G401.6 (cell line): ENCODE measurements at regions not wholly inside any gene's neighbourhood (a gene's known extent, or its start where the extent isn't known, plus 50 kb on each side); places are given as distances from the start of the nearest gene placed in this dataset.
"Not testable (repeated sequence)": the region's sequence is repeated elsewhere in the genome, so short reads cannot be mapped to it uniquely, and the experiment has no call there.

Experiments used
- FAIRE-seq: peaks from 2 replicates; lab custom pipeline; 2012; peaks lifted over from hg19 to GRCh38; lab: Jason Lieb, UNC

DNA sequence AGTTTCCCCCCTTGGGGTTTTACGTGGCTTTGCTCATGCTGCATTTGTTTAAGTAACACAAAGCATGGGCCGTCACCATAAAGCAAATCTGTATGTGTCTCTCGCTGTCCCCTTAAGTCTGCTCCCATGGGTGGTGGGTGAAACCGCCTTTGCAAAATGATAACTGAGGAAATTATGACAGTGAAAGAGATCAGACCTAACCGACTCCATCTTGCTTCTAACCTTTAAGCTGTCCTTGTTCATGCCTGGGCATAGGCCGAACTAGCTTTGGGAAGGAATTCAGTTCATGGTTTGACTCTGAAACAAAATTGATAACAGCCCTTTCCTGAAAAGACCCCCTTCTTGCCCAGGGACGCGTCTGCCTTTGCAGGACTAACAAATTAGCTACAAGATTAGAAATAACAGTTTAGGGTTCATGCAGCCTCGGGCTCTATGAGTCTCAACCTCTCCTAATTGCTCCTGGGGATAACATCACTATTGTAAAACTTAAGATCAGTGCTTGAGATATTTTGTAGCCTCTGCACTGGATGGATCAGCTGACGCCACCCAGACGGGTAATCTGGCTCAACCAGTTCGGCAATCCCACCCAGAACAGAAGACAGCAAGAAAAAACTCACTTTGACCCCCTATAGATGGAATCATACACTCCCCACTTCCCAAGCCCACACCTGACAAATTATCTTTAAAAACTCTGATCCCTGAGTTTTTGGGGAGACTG lies 623.7 kb downstream of the TYW1 start:
- FAIRE-seq = no peak

DNA sequence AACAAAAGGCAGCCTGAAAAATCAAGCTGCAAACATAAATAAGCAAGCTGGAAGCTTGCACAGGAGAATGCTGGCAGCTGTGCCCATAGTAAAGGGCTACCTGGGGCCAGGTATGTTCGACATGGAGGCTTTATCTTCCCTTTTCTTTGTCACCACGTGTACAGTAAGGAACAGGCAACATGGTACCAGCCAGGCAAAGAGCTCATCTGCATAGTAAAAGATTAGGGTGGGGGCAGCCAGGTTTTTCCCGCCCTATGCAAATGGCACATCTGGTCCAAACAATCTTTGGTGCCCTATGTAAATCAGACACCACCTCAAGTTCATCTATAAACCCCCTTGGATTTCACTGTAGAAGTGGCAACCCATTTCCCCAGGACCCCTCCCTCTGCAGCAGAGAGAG lies 625.1 kb downstream of the TYW1 start:
- FAIRE-seq = no peak

DNA sequence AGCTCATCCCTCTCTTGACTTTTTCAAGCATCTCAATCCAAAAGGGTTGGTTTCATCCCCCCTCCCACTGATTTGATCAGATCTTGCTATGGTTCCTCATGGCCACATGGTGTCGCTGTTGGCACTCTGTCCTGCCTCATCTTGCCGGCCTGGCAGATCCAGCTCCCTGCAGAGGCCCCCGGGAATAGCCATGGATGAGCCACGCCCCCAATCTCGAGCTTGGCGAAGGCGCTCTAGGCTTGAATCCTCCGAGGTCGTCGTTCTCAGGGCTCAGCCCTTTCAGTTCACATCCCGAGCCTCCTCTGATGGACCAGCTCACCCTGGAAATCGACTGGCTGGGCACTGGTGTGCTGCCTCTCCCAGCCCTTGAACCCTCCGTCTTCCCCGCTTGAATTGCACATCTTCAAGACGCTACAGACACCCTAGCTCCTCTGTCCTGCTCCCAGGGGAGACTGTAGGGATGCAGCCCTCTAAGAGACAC lies 628.7 kb downstream of the TYW1 start:
- FAIRE-seq = no peak

DNA sequence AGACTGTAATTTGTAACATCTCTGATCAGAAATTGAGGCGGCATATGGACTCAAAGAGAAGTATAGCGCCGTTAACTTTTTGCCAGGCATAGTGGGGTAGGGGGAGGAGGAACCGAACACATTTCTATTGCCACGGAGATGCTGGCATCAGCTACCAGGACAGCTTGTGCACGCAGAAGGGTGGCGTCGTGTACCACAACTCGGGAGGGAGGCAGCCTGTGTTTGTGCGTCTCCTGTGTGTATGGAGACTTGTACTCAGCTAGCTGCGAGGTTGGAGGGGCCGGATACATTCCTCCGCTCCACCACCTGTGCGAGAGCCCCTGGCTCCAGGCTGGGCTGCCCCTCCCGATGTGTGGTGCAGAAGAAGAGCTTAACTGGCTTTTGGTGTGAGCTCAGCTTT lies 634.8 kb downstream of the TYW1 start:
- FAIRE-seq = no peak

DNA sequence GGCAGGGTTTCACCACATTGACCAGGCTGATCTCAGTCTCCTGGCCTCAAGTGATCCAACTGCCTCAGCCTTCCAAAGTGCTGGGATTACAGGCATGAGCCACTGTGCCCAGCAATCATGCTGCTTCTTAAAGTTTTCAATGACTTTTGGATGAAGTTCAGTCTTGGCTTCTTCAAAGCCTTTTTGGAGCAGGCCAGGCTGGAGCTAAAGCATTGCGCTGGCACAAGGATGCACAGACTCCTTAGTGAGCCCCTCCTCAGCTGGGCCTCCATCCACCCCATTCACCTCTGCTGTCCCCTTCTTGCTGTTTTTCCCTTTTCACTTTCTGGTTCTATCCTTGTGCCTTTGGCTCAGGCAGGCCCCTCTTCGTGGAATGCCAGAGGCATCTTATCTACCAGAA lies 638.6 kb downstream of the TYW1 start:
- FAIRE-seq = no peak

DNA sequence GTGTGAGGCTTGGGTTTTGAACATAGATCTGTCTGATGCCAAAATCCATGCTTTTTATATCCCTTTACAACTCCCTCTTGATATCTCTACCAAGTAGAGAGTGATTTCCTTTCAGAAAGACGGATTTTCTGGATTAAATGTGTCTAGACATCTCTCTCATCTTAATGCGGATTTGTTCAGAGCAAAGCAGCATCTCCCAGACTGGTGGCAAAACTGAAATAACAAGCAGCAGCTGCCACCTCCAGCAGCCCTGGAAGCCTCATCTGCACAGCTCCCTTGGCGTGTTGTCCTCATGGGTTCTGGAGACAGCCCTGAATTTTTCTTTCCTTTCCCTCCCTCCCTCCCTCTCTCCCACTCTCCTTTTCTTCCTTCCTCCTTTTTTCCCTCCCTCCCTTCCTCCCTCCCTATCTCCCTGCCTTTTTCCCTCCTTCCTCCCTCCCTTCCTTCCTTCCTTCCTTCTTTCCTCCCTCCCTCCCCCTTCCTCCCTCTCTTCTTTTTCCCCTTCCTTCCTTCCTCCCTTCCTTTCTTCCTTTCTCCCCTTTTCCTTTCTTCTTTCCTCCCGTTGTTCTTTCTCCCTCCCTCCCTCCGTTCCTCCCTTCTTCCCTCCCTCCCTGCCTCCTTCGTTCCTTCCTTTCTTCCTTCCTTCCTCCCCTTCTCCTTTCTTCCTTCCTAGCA lies 639.9 kb downstream of the TYW1 start:
- no peak for FAIRE-seq

DNA sequence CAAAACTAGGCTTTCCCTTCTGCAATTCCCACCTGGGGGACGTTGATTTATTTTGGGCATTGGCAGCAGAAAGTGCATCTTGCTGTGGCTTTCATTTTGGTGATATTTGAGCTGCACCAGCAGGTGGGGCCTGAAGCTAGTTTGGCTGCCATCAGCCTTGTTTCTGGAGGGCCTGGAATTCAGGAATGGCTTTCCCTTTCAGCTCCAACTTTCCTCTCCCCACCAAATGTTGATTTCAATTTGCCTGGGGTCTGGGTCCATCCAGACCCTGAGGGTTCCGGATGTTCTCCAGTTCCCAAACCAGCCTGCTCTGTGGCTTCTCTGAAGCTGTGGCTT lies 640.4 kb downstream of the TYW1 start:
- no peak for FAIRE-seq

DNA sequence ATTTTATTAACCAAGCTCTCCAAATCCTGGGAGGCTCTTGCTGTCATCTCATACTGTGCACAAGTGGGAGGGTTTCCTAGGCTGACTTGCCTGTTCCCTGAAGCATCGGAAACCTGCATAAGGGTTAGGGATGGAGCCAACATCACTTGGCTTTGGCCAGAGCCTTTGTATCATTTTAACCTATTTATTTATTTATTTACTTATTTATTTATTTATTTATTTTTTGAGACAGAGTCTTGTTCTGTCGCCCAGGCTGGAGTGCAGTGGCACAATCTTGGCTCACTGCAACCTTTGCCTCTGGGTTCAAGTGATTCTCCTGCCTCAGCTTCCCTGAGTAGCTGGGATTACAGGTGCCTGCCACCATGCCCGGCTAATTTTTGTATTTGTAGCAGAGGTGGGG lies 645.9 kb downstream of the TYW1 start:
- not testable (repeated sequence) for FAIRE-seq

DNA sequence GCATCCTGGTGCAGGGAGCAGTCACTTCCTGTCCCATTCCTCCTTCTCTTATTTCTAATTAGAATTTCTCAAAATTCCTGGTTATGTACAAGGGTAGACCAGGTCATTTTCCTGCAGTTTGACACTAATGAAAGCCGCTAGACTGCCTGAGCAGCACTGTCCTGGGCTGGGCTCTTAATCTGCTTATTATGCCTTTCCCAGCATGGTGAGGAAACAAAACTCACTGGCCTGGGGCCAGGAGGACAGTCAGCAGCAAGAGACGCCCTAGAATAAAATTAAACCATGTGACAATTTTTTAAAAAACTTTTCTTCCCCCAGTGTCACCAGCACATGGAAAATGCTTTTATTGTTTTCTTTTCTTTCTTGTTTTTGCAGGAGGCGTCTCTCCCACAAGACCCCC lies 647.5 kb downstream of the TYW1 start:
- FAIRE-seq = no peak

DNA sequence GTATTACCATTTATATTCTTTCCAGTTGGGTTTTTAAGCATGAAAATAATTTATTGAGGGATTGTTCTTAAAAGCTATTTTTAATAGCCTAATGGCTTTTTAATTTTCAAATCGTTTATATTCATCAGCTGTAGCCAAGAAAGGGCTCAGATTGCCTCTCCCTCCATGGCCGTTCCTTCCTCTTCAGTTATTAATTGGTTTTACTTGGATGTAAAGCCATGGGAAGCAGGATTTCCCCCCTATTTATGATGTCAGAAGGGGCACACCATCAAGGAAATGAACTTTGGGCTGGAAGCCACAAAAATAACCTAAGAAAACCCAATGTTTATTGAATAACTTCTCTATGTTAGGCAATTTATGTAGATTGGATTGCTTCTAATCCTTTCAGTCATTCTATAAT lies 656.3 kb downstream of the TYW1 start:
- FAIRE-seq = no peak

DNA sequence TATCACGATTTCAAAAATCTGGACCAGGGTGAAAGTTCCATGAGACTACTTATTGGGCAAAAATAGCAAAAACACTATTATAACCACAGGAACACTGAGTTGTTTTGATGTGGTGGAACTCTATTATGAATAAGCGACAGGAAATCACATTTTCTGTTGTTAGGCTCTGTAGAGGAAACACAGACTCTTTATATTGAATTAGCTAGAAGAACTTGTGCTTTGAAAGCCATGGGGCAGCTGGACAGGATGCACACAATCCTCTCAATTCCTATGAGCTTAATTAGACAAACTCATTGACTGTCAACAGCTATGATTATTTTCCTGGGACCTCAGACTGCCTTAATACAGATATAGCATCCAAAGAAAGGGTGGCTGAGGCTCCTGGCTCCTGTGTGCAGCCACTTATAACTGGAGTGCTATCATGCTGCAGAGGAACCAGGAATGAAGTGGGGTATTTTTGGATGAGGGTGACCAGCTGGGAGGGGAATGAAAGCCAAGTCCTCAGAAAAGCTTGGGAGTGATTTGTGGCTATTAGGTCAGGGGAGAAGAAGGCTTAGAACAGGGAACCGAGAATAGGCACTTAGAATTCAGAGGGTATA lies 657.3 kb downstream of the TYW1 start:
- no peak for FAIRE-seq

DNA sequence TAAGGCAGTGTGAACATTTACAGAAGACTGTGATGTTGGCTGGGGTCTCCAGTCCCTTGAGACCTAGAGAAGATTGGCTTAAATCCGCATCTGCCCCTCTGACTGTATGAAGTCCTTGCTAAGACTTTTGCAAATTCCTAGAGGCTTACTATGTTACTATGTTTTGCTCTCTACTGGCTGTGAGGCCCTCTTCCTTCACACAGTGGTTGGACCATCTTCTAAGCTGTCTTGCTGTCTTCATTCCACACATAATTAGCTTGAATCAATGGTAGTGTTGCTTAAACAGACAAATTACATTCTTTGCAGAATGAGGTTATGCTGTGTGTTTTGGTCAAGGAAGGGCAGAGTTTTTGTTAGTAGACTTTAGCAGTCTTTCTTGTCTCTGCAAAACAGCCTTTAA lies 658.0 kb downstream of the TYW1 start:
- FAIRE-seq = no peak

DNA sequence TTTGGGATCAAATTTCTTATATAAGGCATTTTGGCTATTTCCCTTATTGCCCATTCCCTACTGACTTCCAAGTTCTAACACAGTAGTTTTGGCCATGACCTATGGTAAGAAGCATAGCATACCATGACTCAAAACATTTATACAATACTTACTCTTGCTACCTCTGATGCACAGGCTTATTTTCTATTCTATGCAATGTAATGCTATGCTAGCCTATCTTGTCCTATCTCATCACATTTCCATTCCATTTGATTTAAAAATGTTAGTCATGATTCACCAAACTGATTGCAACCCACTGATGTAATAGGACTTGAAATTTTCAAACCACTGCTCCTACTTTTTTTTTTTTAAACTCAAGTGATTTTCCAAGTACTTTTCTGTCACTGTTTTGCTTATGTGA lies 658.5 kb downstream of the TYW1 start:
- no peak for FAIRE-seq

DNA sequence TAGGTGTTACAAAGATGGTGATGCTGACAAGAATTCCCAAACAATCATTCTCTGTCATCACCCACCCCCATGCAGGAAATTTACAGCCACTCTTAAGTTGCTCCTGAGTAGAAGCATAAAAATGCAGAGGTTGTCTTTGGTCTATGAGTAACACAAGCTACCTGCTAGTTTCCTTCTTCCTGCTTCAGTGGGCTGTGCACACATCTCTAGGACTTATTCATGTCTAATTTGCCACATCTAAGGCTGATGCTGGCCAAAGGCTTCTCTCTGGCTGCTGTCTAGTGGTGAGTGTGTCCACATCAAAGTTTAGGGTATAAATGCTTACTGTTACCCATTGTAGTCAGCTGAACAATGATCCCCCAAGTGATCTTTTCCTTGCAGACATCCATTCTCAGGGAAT lies 662.5 kb downstream of the TYW1 start:
- no peak for FAIRE-seq

DNA sequence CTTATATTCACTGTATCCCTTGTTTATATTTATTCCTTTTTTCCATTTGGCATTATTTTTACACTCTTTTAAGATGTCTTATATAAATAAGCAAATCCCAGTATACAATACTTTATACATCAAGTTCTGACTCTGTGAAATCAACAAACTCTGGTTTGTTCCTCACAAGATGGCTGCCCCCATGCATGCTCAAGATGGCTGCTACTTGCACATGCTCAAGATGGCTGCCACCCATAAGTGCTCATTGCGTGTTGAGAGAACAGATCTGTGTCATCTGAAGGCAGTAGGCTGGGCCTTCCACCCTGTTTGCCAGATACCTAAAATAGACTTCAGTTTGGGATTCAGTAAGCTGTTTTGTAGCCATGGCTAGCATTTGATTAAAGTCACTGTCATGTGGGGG lies 666.2 kb downstream of the TYW1 start:
- no peak for FAIRE-seq

DNA sequence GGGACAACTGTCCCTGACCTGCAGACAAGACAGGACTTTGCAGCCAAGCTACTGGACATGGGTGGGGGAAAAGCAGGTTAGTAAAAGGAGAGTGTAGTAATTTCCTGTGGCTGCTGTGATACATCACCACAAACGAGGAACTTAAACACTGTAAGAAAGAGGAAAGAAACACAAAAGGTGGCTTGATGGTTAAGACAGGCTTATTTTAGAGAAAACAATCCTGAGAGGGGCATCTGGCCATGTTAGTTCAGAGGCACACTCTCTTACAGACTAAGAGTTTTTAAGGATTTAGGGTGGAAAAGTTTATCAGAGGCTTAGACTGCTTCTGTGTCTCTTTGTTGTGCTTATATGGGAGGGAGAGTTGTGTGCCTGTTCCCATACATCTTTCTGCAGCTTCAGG lies 667.0 kb downstream of the TYW1 start:
- no peak for FAIRE-seq

DNA sequence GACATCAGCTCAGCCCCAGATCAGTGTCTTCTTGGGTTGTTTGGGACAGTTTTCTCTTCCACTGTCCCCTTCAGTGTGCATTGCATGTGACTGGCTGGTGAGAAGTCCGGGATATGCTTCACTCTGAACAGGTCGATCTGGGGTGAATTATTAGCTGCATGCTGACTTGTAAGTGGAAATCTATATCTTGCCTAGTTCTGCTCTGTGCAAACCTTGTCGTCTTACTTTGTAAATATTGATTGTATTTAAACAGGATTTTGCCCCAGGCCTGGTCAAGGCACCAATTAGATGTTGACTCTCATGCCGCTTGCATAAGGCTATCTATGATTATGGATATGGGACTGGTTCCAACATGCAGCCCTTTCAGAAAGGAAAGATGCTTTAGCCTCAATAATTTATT lies 669.7 kb downstream of the TYW1 start:
- not testable (repeated sequence) for FAIRE-seq

DNA sequence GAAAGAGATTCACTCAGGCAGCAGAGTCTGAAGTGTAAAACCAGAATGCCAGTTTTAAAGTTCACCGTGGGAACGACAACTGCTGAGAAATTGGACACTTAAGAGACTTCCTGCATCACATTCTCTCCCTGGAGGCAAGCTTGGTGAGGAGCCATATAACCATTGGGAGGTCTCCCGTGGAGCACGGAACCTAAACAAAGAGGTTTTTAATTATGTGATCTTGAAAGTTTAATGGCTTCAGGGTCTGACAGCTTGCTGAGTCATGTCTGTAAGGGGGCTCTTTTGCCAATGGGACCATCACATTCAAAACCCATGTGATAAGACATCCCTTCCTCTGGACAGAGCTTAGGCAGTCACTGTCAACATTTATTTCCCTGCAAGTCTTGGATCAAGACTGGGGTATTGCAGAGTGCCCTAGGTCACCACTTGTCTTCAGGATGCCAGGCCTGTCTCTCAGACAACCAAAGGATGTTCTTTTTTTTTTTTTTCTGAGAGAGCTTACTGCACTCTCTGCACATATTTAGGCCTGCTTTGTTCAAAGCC lies 674.4 kb downstream of the TYW1 start:
- no peak for FAIRE-seq

DNA sequence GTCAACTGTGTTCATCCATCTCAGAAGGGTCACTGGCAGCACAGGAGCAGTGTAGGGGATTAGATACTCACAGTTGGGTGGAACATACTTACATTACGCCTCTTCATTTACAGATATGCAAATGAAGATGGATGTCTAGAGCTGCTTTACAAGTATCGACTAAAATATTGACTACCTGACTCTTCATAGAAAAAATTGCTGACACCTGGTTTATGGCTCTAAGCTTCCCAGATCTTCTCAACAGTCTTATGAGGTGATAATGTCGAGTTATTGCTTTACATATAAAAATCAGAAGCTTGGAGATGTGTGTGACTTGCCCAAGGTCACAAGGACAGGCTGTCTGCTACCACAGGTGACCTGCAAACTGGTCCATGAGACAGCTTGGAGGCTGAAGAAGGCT lies 677.2 kb downstream of the TYW1 start:
- no peak for FAIRE-seq

DNA sequence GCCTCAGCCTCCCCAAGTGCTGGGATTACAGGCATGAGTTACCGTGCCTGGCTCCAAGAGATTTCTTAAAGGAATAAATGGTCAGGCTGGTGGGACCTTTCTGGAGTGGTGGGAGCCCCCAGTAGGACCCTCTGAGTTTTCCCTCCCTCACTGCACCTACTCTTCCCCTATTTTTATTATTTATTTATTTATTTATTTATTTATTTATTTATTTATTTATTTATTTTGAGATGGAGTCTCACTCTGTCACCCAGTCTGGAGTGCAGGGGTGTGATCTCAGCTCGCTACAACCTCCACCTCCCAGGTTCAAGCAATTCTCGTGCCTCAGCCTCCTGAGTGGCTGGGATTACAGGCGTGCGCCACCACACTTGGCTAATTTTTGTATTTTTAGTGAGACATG lies 678.2 kb downstream of the TYW1 start:
- not testable (repeated sequence) for FAIRE-seq

DNA sequence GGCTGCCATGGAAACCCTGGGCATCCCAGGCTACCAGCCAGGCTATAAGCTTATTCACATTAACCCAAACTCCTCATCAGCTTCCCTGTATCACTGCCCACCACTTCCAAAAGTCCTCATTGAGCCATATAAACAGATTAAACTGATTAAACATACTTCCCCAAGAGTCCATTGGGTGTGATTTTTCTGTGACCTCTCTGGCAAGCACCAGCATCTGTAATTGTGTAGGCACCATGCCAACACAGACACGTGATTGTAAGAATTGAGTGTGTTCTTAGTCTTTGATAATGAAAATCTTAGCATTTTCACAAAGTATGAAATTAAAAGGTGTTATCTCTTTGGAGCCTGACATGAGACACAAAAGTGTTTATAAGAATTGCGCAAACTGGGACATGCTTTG lies 679.3 kb downstream of the TYW1 start:
- no peak for FAIRE-seq

DNA sequence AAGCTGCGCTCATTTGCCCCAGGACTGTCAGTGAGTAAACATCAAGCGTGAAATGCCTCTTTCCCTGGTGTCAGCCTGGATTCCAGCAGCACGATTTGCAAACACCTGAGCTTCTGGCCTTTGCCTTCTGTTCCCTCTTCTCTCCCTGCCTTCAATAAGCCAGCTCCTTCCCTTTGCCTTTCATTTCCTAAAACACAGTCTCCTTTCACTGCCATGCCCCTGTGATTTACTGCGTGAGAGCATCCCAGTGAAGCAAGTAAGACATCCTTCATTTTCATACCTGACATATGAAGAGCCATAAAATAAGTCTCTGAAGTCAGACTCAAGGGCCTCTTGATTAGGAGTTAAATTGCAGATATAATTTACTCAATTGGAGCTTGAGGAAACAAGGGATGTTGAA lies 681.8 kb downstream of the TYW1 start:
- no peak for FAIRE-seq

DNA sequence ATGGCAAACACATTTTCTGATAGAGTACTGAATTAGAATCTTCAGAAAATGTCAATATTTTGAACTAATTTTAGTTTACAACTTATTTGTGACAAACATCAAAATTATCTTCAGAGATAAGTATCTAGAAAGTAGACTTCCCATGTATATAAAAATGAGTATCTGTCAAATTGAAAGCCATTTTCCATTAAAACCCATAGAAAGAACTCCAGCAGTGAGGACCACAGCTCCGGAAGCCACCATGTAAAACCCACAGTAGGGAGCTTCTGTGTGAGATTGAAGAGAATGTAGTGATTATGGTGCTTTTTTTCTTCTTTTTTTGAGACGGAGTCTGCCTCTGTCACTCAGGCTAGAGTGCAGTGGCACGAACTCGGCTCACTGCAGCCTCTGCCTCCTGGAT lies 687.0 kb downstream of the TYW1 start:
- FAIRE-seq = no peak

DNA sequence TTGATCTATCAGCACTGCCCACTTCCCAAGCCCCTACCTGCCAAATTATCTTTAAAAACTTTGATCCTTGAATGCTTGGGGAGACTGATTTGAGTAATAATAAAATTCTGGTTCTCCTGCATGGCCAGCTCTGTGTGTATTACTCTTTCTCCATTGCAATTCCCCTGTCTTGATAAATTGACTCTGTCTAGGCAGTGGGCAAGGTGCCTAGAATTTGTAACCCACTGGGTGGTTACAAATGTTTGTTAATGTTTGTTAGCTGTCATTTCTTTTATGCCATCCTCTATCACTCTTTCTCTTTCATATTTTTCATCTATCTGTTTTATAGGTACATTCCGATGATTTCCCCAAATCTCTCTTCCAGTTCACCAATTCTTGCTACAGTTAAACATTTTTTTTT lies 694.1 kb downstream of the TYW1 start:
- no peak for FAIRE-seq
